ENCODE measurements at regions not wholly inside any gene's neighbourhood (a gene's known extent, or its start where the extent isn't known, plus 50 kb on each side); places are given as distances from the start of the nearest gene placed in this dataset.
"Not testable (repeated sequence)": the region's sequence is repeated elsewhere in the genome, so short reads cannot be mapped to it uniquely, and the experiment has no call there.

DNA sequence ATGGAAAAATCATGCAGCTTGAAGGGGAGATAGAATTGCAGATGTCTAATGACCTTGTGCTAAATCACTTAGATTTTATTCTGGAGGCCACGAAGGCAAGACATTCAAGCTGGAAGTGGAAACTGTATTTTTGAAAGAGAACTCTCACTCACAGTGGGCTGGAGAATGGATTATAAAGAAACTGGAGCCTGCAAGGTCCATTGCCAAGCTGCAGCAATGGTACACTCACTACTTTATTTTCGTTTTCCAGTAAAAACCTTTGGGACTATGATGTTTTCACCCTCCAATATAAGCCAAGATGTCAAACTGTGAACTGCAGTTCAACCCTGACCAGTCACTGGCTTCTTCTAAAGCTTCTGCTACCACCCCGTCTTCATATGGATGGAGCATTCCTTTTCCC, 62.0 kb downstream of the SKIDA1 start:
- no peak for DNase-seq (ENCODE audit: low spot score)

DNA sequence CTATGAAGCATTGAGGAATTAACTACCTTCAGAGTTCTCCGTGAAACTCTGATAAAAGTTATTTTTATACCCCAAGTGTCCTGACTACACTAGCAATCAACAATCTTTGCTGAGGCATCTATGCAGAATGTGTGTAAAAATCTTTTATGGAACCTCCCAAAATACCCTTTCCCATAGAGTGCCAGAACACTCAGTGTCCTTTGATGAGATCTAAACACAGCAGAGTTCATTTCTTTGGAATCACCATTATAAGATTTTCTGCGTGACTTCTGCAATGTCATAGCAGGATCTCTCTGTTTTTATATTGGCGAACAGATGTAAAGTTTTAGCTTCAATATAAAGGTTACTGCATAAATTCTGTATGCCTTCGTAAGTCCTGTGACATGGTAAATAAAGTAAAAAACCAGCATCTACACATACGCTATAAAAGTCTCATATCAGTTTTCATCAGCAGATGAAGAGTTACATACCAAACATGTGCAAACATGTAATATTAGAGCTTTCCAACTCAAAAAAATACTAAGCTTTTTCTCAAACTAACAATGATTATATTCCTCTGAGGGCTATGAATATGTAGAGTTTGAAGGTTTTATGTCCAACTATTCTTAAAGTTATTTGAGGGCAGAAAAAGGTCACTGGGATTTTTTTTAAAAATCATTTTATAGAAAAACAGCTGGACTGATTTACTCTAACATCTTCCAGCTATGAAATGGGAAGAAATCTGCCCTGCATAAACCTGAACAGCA, 67.2 kb downstream of the SKIDA1 start:
- no peak for DNase-seq (ENCODE audit: low spot score)

DNA sequence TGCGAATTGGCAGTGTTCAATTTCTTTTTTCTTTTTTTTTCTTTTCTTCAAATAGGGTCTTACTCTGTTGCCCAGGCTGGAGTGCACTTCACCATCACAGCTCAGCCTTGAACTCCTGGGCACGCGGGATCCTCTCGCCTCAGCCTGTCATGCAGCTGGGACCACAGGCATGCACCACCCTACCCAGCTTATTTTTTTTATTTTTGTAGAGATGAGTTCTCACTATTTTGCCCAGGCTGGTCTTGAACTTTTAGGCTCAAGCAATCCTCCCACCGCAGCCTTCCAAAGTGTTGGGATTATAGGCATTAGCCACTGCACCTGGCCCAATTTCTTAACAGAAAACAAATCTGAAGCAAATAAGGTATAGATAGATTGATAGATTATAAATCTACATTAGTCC, 69.3 kb downstream of the SKIDA1 start:
- no peak for DNase-seq (ENCODE audit: low spot score)

DNA sequence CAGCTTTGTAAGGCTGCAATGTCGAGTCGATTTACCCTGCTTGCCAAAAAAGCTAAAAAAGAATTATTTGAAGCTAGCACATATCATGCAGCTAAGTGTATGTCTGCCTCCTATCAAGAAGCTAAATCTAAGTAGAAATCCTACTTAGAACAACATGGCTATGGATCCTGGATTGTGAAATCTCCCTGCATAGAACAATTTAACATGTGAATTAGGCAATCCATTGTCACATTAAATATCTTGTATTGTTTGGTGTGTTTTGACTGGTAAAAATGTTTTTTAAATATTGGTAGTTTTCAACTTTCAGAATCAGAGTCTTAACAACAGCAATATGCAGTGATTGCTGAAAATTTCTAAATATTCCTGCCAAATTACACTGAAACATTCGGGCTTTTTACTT, 73.3 kb downstream of the SKIDA1 start:
- DNase-seq (ENCODE audit: low spot score), result no peak

DNA sequence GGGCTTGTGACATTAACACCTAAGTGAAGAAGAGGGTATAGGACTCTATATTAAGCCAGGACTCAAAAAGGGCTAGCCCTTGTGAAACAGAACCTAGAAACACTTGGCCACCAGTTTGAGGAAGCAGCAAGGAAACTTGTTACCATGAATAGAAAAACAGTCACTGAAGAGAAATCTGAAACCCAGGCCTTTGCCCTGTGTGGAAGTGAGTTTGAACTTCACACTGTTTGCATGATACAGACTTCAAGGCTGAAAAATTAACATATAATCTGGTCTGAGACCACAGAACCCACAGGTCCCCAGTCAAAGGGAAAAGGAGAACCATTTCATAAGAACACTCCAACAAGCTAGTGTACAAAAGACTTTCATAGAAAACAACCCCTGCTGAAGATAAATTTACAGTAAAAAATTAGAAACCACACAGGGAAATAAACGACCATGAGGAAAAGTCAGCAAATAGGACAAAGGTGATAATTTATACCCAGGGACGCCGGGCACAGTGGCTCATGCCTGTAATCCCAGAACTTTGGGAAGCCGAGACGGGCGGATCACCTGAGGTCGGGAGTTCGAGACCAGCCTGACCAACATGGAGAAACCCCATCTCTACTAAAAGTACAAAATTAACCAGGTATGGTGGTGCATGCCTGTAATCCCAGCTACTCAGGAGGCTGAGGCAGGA, 76.1 kb downstream of the SKIDA1 start:
- no peak for DNase-seq (ENCODE audit: low spot score)

DNA sequence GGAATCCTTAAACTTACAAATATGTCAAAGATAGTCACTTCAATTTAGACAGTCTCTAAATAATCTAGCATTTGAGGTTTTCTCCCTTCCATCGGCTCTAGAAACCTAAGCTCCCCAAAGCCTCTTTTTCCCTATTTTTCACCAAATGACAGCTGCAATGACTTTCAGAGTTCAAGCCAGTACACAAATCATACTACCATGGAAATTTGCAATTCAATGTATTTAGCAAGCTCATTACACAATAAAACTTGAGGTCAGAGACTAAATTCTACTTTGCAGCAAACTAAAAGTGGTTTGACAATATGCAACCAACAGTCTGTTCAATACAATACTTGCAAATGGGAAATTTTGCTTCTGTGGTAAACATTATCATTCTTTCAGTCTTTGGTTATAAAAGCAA, 80.3 kb downstream of the SKIDA1 start:
- no peak for DNase-seq (ENCODE audit: low spot score)

DNA sequence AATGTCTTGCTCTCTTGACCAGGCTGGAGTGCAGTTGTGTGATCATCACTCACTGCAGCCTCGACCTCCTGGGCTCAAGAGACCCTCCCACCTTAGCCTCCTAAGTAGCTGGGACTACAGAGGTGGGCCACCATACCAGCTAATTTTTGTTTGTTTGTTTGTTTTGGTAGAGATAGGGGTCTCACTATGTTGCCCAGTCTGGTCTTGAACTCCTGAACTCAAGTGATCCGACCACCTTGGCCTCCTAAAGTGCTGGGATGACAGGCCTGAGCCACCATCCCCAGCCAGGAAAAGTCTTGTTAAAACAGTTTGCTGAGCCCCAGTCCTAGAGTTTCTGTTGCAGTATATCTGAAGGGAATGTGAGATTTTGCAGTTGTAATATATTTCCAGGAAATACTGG, 83.9 kb downstream of the SKIDA1 start:
- DNase-seq (ENCODE audit: low spot score), result no peak

DNA sequence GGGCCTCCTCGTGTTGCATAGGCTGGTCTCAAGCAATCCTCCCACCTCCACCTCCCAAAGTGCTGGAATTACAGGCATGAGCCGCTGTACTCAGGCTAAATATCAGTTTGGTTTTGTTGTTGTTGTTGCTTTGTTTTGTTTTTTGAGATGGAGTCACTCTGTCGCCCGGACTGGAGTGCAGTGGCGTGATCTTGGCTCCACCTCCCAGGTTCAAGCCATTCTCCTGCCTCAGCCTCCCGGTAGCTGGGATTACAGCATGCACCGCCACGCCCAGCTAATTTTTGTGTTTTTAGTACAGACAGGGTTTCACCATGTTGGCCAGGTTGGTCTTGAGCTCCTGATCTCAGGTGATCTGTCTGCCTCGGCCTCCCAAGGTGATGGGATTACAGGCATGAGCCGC, 86.6 kb downstream of the SKIDA1 start:
- DNase-seq (ENCODE audit: low spot score), result not testable (repeated sequence)

DNA sequence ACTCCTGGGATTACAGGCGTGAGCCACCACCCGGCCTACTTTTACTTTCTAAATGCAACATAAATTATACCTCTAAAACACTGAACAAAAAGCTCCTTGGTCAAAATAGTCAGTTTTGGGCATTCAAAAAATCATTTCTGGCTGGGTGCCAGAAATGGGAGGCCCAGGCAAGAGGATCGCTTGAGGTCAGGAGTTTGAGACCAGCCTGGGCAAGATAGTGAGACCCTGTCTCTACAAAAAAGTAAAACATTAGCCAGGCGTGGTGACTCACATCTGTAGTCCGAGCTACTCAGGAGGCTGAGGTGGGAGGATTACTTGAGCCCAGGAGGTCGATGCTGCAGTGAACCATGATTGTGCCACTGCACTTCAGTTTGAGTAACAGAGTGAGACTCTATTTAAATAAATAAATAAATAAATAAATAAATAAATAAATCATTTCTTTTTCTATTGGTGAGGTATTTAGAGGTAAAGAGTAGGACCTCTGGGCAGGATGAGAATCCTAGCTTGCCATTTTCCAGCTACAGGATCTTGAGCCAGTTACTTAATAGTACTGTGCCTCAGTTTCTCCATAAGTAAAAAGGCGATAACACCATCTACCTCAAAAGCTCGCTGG, 87.6 kb downstream of the SKIDA1 start:
- DNase-seq (ENCODE audit: low spot score), result no peak

DNA sequence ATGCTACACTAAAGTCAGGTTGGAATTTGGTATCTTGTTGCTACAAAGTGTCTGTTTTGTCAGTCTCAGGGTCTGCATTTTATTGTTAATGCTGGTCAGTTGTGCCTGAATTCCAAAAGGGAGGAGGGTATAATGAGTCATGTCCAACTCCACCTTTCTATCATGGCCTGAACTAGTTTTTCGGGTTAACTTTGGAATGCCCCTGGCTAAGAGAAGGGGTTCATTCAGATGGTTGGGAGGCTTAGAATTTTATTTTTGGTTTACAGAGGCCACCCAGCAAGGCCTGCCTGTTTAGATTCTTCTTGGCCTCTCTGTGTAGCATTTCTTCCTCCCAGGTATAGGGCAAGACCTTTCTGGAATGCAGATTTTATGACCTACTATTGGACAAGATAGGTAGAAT, 93.2 kb downstream of the SKIDA1 start:
- no peak for DNase-seq (ENCODE audit: low spot score)

DNA sequence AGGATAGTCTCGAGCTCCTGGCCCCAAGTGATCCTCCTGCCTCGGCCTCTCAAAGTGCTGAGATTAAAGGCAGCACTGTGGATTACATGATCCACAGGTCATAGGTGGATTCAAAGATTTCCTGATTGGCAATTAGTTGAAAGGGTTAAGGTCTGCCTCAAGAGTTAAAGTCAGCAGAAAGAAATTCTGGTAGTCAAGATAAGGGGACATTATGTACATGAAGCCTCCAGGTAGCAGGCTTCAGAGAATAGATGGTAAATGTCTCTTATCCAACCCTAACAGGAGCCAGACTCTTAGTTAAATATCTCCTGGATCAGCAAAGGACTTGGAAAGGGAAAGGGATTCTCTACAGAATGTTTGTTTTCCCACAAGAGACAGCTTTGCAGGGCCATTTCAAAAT, 93.7 kb downstream of the SKIDA1 start:
- DNase-seq (ENCODE audit: low spot score), result no peak

DNA sequence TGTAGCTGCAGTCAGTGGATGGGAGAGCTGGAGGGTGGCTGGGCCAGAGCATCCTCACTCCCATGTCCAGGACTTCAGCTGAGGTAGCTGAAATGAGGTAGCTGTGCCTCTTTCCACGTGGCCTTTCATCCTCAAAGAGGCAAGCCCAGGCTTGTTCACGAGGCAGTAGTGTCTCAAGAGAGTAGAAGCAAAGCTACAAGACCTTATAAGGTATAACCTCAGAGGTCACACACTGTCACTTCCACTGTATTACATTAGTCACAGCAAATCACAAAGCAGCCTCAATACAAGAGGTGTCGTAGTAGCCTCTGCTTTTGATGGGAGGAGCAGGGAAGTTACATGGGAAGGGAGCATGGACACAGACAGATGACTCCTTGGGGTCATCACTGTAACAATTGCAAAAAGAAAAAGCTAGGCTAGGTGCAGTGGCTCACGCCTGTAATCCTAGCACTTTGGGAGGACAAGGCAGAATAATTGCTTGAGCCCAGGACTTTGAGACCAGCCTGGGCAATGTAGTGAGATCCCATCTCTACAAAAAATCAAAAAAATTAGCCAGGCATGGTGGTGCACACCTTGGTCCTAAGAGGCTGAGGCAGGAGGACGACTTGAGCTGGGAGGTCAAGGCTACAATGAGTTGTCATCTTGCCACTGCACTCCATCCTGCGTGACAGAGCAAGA, 97.5 kb downstream of the SKIDA1 start:
- peak; percentile 63 for DNase-seq (ENCODE audit: low spot score)

DNA sequence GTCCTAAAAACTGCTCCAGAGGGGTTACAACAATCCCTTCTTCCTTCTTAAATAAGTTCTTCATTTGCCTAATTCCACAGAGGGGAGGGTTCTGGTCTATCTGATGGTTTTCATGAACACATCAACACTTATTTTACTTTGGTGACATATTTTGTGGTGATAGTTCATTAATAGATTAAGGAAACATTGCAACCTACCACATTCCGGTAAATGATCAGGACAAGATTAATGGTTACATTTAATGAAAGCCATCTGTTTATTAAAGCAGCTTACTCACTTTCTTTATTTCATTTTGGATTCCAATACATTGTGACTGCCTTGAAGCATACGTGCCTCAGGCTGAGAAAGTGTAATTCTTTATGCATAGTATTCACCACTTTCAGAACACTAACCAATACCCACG, 101.0 kb downstream of the SKIDA1 start:
- DNase-seq (ENCODE audit: low spot score), result no peak

DNA sequence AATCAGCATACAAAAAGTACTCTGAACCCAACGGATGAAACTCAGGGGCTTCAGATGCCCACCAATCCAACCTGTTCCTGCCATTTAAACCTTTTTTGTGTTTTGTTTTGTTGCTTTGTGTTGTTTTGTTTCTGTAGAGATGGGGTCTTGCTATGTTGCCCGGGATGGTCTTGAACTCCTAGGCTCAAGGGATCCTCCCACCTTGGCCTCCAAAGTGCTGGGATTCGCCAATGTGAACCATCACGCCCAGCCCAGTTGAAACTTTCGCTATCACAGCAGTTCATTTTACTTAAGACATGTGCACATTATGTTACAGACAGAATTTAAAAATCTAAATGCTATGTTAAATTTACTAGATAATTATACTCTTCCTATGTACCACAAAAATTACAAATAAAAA, 101.6 kb downstream of the SKIDA1 start:
- DNase-seq (ENCODE audit: low spot score), result no peak

DNA sequence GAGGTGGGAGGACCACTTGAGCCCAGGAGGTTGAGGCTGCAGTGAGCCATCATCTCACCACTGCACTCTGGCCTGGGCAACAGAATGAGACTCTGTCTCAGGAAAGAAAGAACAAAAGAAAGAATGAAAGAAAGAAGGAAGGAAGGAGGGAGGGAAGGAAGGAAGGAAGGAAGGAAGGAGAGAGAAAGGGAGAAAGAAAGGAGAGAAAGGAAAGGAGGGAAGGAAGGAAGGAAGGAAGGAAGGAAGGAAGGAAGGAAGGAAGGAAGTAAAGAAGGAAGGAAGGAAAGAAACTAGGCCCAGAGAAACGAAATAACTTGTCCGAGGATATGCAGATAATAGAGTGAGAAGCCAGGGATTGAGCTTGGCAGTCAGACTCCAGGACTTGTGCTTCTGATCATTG, 102.1 kb downstream of the SKIDA1 start:
- no peak for DNase-seq (ENCODE audit: low spot score)

DNA sequence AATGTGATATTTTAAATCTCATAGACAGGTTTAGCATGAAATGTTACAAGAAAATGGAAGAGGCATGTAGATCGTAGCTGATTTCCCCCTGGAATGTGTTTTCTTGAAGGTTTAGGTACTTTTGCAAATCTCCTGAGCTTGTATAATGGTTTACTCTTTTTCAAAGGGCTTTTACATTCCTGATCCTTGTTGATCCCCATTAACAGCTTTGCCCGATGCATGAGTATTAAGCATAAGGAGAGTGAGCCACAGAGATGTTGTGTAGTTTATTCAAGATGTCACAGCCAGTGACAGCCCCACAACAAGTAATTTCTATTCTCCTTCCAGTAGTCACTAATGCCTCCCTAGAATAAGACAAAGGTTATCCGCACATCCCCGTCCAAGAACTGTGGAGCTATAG, 103.7 kb downstream of the SKIDA1 start:
- DNase-seq (ENCODE audit: low spot score), result no peak

DNA sequence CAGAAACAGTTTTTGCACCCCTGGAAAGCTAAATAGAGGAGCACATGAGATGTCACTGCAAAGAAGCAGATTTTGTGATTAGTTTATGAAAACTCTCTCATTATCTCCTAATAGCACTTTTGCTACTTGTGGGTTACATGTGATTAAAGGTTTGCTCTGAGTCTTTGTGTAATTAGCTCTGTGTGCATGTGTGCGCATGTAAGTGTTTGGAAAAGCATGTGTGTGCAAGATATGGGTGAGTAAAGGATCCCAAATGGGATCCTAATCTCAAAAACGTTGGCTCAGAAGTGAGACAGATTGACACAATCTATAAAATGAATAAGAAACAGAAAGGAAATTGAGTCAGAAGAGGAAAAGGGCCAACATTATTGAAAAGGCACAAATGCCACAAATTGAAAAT, 104.5 kb downstream of the SKIDA1 start:
- no peak for DNase-seq (ENCODE audit: low spot score)

DNA sequence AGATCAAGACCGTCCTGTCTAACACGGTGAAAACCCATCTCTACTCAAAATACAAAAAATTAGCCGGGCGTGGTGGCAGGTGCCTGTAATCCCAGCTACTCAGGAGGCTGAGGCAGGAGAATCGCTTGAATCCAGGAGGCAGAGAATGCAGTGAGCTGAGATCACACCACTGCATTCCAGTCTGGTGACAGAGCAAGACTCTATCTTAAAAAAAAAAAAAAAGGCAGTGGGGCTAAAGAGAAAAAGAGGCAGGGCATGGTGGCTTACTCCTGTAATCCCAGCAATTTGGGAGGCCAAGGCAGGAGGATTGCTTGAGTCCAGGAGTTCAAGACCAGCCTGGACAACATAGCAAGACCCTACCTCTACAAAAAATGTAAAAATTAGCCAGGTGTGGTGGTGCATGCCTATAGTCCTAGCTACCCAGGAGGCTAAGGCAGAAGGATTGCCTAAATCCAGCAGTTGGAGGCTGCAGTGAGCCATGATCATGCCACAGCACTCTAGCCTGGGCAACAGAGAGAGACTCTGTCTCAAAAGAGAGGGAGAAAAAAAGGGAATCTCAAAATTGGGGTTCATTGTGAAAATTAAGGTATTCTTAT, 106.4 kb downstream of the SKIDA1 start:
- DNase-seq (ENCODE audit: low spot score), result peak; percentile 40

DNA sequence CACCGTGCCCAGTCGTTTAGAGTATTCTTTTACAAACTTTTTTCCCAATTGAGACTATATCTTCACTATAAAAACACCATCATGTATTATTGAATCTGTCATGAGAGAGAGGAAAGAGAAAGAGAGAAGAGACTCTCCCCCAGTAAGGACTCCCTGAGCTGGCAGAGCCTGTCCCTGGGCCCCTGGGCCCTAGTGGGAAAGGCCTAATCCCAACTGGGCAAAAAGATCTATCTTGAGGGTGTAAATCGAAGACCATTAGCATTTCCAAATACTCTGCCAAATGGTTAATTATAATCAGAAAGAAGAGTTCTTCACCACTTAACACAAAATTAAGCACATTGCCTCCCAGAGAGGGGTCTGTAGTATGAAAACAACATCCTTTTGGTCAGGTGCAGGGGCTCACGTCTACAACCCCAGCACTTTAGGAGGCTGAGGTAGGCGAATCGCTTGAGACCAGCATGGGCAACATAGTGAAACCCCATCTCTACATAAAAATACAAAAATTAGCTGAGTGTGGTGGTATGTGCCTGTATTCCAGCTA, 108.2 kb downstream of the SKIDA1 start:
- no peak for DNase-seq (ENCODE audit: low spot score)

DNA sequence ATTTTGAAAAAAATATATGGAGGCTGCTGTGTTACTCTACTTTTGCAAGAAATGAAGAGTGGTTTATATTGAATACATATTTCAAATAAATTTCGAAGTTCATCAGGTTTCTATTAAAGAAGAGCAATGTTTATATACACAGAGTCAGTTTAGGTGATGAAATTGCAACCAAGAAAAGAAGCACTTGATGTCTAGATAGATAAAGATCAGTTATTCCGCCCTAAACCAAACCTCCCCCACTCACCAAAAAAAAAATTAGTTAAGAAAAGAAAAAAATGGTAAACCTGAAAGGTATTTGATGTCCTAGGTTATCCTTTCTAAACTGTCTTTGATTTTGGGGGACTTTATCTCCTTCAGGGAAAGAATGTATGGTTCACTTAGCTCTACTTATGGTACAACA, 111.8 kb downstream of the SKIDA1 start:
- no peak for DNase-seq (ENCODE audit: low spot score)

DNA sequence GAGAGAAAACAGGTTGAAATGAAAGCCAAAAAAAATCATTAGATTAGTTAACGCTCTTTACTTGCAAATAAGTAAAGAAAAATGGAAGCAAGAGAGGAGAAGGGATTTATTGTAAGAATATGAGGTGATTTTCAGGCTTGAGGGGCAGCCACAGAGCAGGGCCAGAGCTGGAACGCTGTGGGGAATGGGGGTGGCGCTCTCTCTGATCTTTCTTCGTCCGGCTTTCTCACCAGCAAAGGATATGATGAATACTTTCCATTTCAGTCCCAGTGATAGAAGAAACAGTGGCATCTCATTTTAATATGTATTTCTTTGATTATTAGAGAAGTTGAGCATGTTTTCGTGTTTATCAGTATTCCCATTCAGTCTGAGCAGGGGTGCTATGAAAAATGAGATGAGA, 112.2 kb downstream of the SKIDA1 start:
- no peak for DNase-seq (ENCODE audit: low spot score)

DNA sequence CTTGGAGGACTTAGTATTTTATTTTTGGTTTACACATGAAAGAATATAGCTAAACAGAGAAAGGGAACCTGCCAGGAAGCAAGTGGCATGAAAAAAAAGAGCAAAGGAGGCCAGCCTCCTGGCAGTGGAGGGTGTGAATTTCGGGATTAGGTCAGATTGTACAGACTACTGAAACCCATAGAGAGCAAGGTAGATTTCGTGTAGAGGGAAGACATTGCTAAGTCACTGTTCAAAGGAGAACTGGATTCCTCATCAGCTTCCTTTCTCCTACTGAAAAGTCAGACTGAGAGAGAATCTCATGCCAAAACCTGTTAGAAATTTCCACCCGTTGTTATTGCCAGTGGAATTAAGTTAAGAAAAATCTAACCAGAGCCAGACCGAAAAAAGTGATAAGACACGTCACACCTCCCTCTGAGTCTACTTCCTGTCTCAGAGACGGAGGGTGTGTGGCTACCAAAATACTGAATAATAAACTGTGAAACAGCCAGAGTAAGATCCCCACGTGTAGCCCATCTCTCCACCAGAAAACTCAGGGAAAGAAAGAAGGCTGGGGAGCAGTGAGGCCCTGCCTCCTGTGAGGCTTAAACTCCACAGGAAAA, 118.8 kb downstream of the SKIDA1 start:
- peak; percentile 61 for DNase-seq (ENCODE audit: low spot score)

Measured in RKO (cell line).